Posterior cingulate gyrus (tissue), 11 donors: ENCODE measurements at regions not wholly inside any gene's neighbourhood (a gene's known extent, or its start where the extent isn't known, plus 50 kb on each side); places are given as distances from the start of the nearest gene placed in this dataset.
A peak's percentile ranks its signal among the peaks of the same experiment; 100 is the strongest.

Experiments used
- DNase-seq, 10 donors: peaks; one replicate each; pipeline versions ENCODE4 v3.0.0 to v3.0.0-alpha.2; 2020 to 2021; ENCODE audit warnings: mixed read lengths in 3 of 10
- intact Hi-C: fragments of 100-400 bp; cut with DNase I; formaldehyde crosslinking; loops from one replicate; pipeline ENCODE4 v1.15.1; 2023

- intact Hi-C loops = no loop called here
- DNase-seq = no peak
Measured at GRCh38 chr15:25220834-25221233, 218.0 kb downstream of the UBE3A start.

- intact Hi-C loops = no loop called here
- no peak for DNase-seq
Measured at GRCh38 chr15:25224396-25224795, 214.4 kb downstream of the UBE3A start.

GRCh38 chr15:25226360-25226759, 212.5 kb downstream of the UBE3A start:
- intact Hi-C loops = no loop called here
- DNase-seq = no peak

GRCh38 chr15:25228261-25228660, 210.6 kb downstream of the UBE3A start:
- intact Hi-C loops = no loop called here
- no peak for DNase-seq

GRCh38 chr15:25230442-25230841, 208.4 kb downstream of the UBE3A start:
- DNase-seq = peak in 1 of 10 donors; percentile 32
- intact Hi-C loops = no loop called here

- intact Hi-C loops = no loop called here
- DNase-seq = peak in 3 of 10 donors; percentile 46 to 80 (median 54)
Measured at GRCh38 chr15:25233766-25234350, 205.0 kb downstream of the UBE3A start.

- intact Hi-C loops = no loop called here
- peak in 3 of 10 donors; percentile 55 to 71 (median 57) for DNase-seq
Measured at GRCh38 chr15:25234831-25235230, 204.0 kb downstream of the UBE3A start.

- intact Hi-C loops = no loop called here
- DNase-seq = peak in 3 of 10 donors; percentile 57 to 81 (median 62)
Measured at GRCh38 chr15:25235391-25235790, 203.4 kb downstream of the UBE3A start.

- intact Hi-C loops = no loop called here
- peak in 3 of 10 donors; percentile 44 to 55 (median 55) for DNase-seq
Measured at GRCh38 chr15:25236143-25236860, 202.5 kb downstream of the UBE3A start.

- DNase-seq = peak in 3 of 10 donors; percentile 26 to 67 (median 65)
- intact Hi-C loops = no loop called here
Measured at GRCh38 chr15:25236861-25237155, 202.0 kb downstream of the UBE3A start.

GRCh38 chr15:25237291-25237978, 201.4 kb downstream of the UBE3A start:
- peak in 4 of 10 donors; percentile 23 to 80 (median 56) for DNase-seq
- intact Hi-C loops = no loop called here

GRCh38 chr15:25238126-25238525, 200.7 kb downstream of the UBE3A start:
- DNase-seq = peak in 4 of 10 donors; percentile 23 to 61 (median 54)

GRCh38 chr15:25238716-25239470, 199.9 kb downstream of the UBE3A start:
- intact Hi-C loops = no loop called here
- DNase-seq = peak in 6 of 10 donors; percentile 2 to 68 (median 34)

More at GRCh38 chr15:25238126-25238525, 200.7 kb downstream of the UBE3A start:
- intact Hi-C loops = no loop called here

GRCh38 chr15:25239471-25240345, 199.1 kb downstream of the UBE3A start:
- peak in 6 of 10 donors; percentile 2 to 78 (median 34) for DNase-seq
- intact Hi-C loops = no loop called here

- intact Hi-C loops = no loop called here
- peak in 6 of 10 donors; percentile 4 to 70 (median 29) for DNase-seq
Measured at GRCh38 chr15:25240461-25241021, 198.3 kb downstream of the UBE3A start.

- intact Hi-C loops = no loop called here
- peak in 7 of 10 donors; percentile 3 to 70 (median 9) for DNase-seq
Measured at GRCh38 chr15:25241241-25241801, 197.5 kb downstream of the UBE3A start.

GRCh38 chr15:25242166-25242879, 196.5 kb downstream of the UBE3A start:
- intact Hi-C loops = no loop called here
- DNase-seq = peak in 7 of 10 donors; percentile 2 to 66 (median 6)
